ENCODE measurements at regions not wholly inside any gene's neighbourhood (a gene's known extent, or its start where the extent isn't known, plus 50 kb on each side); places are given as distances from the start of the nearest gene placed in this dataset.

DNA sequence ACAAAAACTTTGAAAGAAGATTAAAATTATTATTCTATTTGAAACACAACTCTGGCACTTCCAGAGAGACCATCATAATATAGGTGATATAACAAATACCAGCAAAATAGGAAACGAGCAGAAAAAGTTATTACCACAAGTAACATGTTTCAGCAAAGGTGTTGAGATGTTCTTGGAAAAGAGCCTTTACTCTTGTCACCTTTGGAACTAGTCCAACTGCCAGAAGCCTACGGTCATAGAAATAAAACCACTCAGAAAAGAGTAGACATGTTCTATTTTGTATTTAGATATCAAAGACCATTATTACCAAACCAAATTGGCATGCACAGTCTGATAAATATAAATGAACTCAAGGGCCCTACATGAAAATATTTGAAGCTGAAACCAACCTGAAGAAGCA lies 145.0 kb upstream of the DMAC1 start:
- TF ChIP-seq POLR2A (IDR thresholded peaks at IDR 0.05), result no peak
- TF ChIP-seq, protein P1, sequence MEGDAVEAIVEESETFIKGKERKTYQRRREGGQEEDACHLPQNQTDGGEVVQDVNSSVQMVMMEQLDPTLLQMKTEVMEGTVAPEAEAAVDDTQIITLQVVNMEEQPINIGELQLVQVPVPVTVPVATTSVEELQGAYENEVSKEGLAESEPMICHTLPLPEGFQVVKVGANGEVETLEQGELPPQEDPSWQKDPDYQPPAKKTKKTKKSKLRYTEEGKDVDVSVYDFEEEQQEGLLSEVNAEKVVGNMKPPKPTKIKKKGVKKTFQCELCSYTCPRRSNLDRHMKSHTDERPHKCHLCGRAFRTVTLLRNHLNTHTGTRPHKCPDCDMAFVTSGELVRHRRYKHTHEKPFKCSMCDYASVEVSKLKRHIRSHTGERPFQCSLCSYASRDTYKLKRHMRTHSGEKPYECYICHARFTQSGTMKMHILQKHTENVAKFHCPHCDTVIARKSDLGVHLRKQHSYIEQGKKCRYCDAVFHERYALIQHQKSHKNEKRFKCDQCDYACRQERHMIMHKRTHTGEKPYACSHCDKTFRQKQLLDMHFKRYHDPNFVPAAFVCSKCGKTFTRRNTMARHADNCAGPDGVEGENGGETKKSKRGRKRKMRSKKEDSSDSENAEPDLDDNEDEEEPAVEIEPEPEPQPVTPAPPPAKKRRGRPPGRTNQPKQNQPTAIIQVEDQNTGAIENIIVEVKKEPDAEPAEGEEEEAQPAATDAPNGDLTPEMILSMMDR (IDR thresholded peaks at IDR 0.05 in 4 of 5, conservative IDR thresholded peaks at IDR 0.05 in 1 of 5), result no peak
- H3K9me3 ChIP-seq, result no peaks in the 10 kb centered on the region
- in situ Hi-C loops (cut with MboI; ENCODE audit: low sequenced_read_pairs in 4 of 4) (no loop called here), intact Hi-C loops (cut with DNase I; ENCODE audit: low total_unique reads) (no loop called here)
- no peaks in the 10 kb centered on the region for H3K27me3 ChIP-seq
- no peak overlapping the region for H3K27ac ChIP-seq
- ATAC-seq (no peak), DNase-seq (no peak)
- no peaks in the 10 kb centered on the region for H3K36me3 ChIP-seq
- no peaks in the 10 kb centered on the region for H3K4me1 ChIP-seq
- no peak overlapping the region for H3K4me3 ChIP-seq

DNA sequence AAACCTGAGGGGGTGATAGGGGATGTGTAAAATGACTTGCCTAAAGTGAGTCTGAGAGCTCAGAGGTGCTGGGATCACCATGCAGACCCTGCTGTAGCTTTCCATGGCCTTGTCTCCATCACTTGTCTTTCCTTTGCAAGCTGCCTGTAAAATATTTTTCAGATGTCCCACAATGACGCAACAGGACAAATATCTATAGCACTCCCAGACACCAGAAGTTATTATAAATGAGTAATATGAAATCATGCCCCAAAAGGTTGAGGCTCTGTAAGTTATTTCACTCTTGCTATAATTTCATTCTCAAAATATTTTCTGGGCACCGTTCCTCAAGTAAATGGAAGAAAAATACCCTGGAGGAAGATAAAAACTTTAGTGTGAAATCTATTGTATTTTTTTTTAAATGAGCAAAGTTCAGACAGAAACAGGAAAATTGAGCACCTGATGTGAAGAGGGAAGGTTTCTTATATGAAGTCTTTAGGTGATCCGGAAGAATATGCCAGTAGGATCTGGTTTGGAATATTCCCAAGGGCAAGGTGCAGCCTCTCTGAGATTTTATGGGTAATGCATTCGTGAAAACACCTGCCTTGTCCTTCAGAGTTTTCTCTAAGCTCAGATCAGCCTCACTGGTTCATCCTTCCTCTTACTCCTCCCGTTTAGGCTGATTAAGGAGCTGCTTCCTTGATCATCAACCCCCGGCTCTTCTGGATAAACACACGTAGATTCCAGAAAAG lies 138.3 kb upstream of the DMAC1 start:
- Histone ChIP-seq H3K27ac (no peak overlapping the region), H3K36me3 (no peaks in the 10 kb centered on the region), H3K27me3 (no peaks in the 10 kb centered on the region), H3K9me3 (peaks cover 0 to 8% (median 0%) of the 10 kb centered on the region in 3 donors), H3K4me3 (no peak overlapping the region), H3K4me1 (no peaks in the 10 kb centered on the region)
- in situ Hi-C loops (cut with MboI; ENCODE audit: low sequenced_read_pairs in 4 of 4) (no loop called here), intact Hi-C loops (cut with DNase I; ENCODE audit: low total_unique reads) (no loop called here)
- TF ChIP-seq POLR2A (IDR thresholded peaks at IDR 0.05), result no peak
- TF ChIP-seq, protein P1 (IDR thresholded peaks at IDR 0.05 in 4 of 5, conservative IDR thresholded peaks at IDR 0.05 in 1 of 5), result no peak
- DNase-seq, result no peak
- no peak for ATAC-seq

DNA sequence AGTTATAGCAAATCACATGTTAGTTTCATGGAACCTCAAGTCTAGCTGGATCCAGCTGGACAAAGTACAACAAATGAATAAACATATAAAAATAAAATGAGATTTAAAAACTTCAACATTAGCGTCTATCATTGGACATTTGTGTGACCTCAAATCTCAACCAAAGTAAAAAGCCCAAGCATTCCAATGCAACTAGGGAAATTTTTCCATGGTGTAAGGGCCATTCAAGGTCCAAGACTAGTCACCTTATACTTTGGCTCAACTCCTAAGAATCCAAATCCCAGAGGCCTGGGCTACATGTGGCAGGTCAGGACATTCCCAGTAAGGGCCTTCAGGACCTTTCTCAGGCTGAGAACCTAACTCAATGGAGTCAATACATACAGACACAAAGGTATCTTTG lies 137.4 kb upstream of the DMAC1 start:
- no peaks in the 10 kb centered on the region for H3K27me3 ChIP-seq
- H3K4me3 ChIP-seq, result no peak overlapping the region
- no peak for TF ChIP-seq POLR2A (IDR thresholded peaks at IDR 0.05)
- TF ChIP-seq, protein P1 (IDR thresholded peaks at IDR 0.05 in 4 of 5, conservative IDR thresholded peaks at IDR 0.05 in 1 of 5), result no peak
- H3K36me3 ChIP-seq, result no peaks in the 10 kb centered on the region
- DNase-seq (no peak), ATAC-seq (no peak)
- in situ Hi-C loops (cut with MboI; ENCODE audit: low sequenced_read_pairs in 4 of 4) (no loop called here), intact Hi-C loops (cut with DNase I; ENCODE audit: low total_unique reads) (no loop called here)
- no peaks in the 10 kb centered on the region for H3K4me1 ChIP-seq
- no peak overlapping the region for H3K27ac ChIP-seq
- peaks cover 0 to 8% (median 0%) of the 10 kb centered on the region in 3 donors for H3K9me3 ChIP-seq

DNA sequence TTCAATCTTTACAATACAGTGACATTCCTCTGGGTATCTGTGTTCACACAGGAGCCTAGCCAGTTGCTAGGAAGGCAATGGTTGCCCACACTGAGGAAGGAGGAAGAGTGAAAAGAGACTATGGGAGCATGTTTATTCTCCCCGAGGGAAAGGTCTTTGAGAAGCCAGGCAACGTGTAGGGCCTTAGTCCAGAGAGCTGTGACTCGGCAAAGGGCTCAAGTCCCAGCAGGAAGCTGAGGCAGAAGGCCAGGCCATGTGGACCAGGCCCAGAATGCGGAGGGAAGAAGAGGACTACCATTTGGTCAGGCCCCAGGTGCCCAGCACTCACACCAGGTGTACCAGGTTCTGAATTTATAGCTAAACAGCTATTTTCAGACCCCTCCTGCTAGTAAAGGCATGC lies 136.6 kb upstream of the DMAC1 start:
- Histone ChIP-seq H3K27ac (no peak overlapping the region), H3K4me1 (no peaks in the 10 kb centered on the region), H3K36me3 (no peaks in the 10 kb centered on the region), H3K27me3 (no peaks in the 10 kb centered on the region), H3K9me3 (peaks cover 0 to 8% (median 0%) of the 10 kb centered on the region in 3 donors), H3K4me3 (no peak overlapping the region)
- no peak for ATAC-seq
- intact Hi-C loops (cut with DNase I; ENCODE audit: low total_unique reads), result no loop called here
- DNase-seq, result no peak
- in situ Hi-C loops (cut with MboI; ENCODE audit: low sequenced_read_pairs in 4 of 4), result no loop called here
- no peak for TF ChIP-seq POLR2A (IDR thresholded peaks at IDR 0.05)
- TF ChIP-seq, protein P1 (IDR thresholded peaks at IDR 0.05 in 4 of 5, conservative IDR thresholded peaks at IDR 0.05 in 1 of 5), result no peak

DNA sequence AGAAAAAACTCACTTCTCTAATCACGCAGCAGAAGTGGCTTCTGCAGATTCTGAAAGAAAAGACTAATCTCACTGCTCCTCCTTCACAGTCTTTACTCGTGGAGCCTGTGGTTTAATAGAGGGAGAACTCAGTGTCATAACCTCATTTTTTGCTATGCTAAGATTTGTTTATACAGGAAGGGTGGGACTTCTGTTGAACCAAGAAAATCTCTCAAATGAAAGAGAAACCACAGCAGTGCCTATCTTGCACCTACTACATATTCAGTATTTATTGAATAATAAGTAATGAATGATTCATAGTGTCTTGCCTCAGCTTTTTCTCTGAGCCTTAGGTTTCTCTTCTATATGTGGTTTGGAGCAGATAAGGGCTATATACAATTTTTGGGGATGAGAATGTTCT lies 136.1 kb upstream of the DMAC1 start:
- no peak for TF ChIP-seq POLR2A (IDR thresholded peaks at IDR 0.05)
- TF ChIP-seq, protein P1 (IDR thresholded peaks at IDR 0.05 in 4 of 5, conservative IDR thresholded peaks at IDR 0.05 in 1 of 5), result no peak
- Histone ChIP-seq H3K4me3 (no peak overlapping the region), H3K27me3 (no peaks in the 10 kb centered on the region), H3K27ac (no peak overlapping the region), H3K36me3 (no peaks in the 10 kb centered on the region), H3K4me1 (no peaks in the 10 kb centered on the region), H3K9me3 (peaks cover 0 to 8% (median 0%) of the 10 kb centered on the region in 3 donors)
- no peak for ATAC-seq
- DNase-seq, result no peak
- intact Hi-C loops (cut with DNase I; ENCODE audit: low total_unique reads), result no loop called here
- in situ Hi-C loops (cut with MboI; ENCODE audit: low sequenced_read_pairs in 4 of 4), result no loop called here

Data from gastrocnemius medialis (tissue), 4 donors.